ENCODE measurements at regions not wholly inside any gene's neighbourhood (a gene's known extent, or its start where the extent isn't known, plus 50 kb on each side); places are given as distances from the start of the nearest gene placed in this dataset.
"Not testable (repeated sequence)": the region's sequence is repeated elsewhere in the genome, so short reads cannot be mapped to it uniquely, and the experiment has no call there.

GRCh38 chr16:59573528-59574271 lies 839.6 kb upstream of the GOT2 start:
- no peak for DNase-seq

- no peak for DNase-seq
Measured at GRCh38 chr16:59567496-59567895, 833.4 kb upstream of the GOT2 start.

- no peak for DNase-seq
Measured at GRCh38 chr16:59566446-59566845, 832.3 kb upstream of the GOT2 start.

GRCh38 chr16:59558679-59559078 lies 824.6 kb upstream of the GOT2 start:
- no peak for DNase-seq

- no peak for DNase-seq
Measured at GRCh38 chr16:59552164-59552563, 818.0 kb upstream of the GOT2 start.

DNA sequence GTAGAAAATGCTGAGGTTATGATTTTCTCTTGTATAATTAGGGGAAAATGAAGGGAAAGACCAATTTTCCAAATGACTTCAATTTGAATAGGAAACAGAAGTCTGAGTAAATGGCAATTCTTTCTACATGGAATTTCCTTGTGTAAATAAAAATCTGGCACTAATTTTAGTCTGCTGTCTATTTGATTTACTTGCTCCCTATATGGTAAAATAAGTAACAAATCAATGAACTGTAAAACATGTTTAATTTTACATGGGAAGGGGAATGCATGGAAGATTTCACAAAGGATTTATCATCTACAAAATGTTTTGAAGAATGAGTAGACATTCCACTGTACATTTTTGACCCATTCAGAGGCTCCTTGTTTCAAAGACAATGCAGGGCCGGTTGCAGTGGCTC lies 811.6 kb upstream of the GOT2 start:
- DNase-seq = no peak

- no peak for DNase-seq
Measured at GRCh38 chr16:59543641-59544040, 809.5 kb upstream of the GOT2 start.

GRCh38 chr16:59540621-59541020 lies 806.5 kb upstream of the GOT2 start:
- DNase-seq = no peak

DNA sequence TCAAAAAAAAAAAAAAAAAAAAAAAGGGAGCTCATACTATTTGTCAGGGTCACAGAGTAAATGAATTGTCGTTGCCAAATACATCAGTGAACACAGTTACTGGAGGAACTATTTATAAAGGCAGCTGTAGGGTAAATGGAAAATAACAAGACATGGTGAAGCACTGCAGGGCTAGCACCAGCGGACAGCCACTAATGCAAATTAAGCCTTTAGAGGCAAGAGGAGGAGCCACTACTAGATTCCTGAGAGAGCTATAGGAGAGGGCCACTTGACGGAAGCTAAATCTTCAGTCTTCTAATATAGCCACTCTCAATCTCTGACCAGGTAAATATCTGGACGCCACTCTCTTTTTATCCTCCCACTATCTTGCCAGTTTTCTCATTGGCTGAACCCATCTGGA lies 801.2 kb upstream of the GOT2 start:
- no peak for DNase-seq

DNA sequence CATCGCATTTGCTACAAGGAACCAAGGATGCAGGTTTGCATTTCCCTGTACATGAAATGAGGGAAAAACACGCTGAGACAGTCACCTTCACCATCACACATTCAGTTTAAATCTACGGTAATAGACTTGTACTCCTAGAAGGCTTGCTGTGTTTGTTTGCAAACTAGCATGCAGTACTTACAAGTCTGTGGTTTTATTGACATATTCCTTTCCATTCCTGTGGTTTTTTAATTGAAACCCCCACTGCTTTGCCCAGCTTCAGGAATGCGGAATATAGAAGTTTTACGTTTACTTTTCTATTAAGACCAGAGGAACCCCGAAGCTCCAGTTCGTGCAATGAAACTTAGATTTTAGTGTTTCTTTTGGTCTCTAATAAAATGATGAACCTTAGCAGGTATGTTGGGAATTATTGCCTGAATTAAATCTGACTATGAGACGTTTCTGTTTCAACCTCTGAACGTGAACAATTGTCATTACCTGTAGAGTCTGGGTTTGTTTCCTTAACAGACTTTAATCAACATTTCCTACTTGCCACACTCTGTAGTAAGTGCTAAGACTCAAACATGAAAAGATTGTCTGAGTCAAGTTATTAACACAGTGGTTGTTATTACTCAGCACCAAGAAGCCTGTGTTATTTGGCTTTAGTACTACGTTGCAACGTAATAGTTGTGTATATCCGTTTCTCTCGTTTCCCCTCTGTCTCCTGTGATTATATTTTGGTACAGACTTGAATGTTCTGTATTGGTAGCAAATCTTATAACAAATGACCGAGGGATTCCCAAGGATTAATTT lies 793.3 kb upstream of the GOT2 start:
- DNase-seq = no peak

DNA sequence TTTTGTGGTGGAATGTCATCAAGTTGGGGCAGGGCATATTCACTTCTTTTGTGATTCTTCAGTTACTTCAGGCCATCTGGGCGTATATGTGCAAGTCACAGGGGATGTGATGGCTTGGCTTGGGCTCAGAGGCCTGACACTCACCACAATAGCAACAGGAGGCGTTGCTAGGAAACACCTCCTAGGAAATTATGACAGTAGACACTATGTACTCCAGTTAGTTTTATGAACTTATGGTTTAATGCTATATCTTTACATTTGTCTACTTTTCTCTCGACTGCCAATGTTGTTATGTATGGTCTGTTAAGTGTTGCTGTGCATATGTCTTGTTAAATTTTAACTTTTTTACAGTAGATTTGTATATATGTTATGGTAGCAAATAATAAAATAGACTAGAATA lies 788.7 kb upstream of the GOT2 start:
- DNase-seq = no peak

GRCh38 chr16:59518721-59519120 lies 784.6 kb upstream of the GOT2 start:
- DNase-seq = not testable (repeated sequence)

DNA sequence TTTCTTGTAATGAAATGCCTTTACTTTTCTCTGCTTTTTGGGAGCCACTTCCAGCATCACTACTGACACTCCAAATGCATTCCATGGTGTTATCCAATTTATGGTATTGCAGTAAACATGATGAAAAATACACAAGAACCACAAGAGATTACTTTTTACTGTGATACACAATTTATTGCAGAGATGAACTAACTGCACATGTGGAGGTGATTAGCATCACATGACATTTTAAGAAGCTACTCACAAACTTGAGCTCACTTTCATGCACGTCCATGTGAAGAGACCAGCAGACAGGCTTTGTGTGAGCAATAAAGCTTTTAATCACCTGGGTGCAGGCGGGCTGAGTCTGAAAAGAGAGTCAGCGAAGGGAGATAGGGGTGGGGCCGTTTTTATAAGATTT lies 780.5 kb upstream of the GOT2 start:
- DNase-seq = no peak

DNA sequence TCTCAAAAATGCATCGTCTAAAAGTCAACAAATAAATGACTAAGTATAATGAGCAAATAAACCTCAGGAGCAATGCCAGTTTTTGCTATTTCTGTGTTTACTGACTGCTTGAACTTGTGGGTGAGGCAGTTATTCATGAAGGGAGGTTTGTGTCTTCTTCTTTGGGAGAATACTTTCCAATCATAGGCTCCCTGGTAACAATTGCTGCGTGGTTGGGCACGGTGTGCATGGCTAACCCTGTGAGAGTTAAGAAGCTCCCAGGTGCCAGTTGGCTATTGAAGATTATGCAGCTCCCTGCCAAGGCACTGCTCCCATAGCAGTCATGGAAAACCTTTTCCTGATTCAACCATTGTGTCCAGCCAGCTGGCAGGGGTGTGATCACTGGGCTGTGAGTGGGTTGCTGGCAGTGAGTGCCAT lies 775.9 kb upstream of the GOT2 start:
- DNase-seq = no peak

GRCh38 chr16:59500601-59501000 lies 766.5 kb upstream of the GOT2 start:
- DNase-seq = no peak

GRCh38 chr16:59487067-59487466 lies 753.0 kb upstream of the GOT2 start:
- no peak for DNase-seq

GRCh38 chr16:59484833-59485516 lies 750.9 kb upstream of the GOT2 start:
- no peak for DNase-seq

GRCh38 chr16:59478838-59479237 lies 744.7 kb upstream of the GOT2 start:
- DNase-seq = no peak

- DNase-seq = no peak
Measured at GRCh38 chr16:59470556-59470955, 736.4 kb upstream of the GOT2 start.

GRCh38 chr16:59469266-59469665 lies 735.1 kb upstream of the GOT2 start:
- no peak for DNase-seq

DNA sequence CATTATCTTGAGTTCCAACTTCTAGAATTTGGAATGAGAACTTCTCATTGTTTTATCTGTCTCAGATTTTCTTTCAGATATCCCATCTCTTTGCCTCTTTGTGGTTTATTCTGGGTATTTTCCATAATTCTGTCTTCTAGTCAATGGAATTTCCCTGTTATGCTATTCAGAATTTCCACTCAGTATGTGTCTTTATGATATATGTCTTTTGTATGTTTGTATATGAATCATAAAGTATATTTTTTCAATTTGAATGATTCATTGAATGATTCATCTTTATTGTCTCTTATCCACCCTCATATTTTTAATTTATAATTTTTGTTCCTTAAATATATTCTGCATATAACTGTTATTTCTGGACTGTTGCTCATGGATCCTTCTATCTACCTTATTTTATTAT lies 729.7 kb upstream of the GOT2 start:
- no peak for DNase-seq

DNA sequence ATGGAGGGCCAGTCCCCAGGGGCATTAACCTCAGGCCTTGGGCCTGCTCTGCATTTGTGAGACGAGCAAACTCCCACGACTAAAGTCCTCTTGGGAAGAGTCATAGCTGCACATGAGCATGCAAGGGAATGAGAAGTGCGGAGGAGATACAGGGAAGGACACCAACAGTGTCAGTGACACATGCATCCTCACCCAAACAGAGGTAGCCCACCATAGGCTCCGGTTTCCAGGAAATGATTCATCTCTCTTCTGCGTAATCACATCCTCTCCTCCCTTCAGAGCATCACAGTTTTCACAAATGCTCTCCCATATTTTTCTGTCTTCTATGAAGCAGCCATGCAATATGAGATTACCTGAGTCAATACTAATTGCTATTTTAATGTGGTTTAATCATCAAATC lies 725.7 kb upstream of the GOT2 start:
- DNase-seq = no peak

- no peak for DNase-seq
Measured at GRCh38 chr16:59455497-59455896, 721.4 kb upstream of the GOT2 start.

- DNase-seq = not testable (repeated sequence)
Measured at GRCh38 chr16:59450513-59450912, 716.4 kb upstream of the GOT2 start.
